ENCODE measurements at regions not wholly inside any gene's neighbourhood (a gene's known extent, or its start where the extent isn't known, plus 50 kb on each side); places are given as distances from the start of the nearest gene placed in this dataset.

DNA sequence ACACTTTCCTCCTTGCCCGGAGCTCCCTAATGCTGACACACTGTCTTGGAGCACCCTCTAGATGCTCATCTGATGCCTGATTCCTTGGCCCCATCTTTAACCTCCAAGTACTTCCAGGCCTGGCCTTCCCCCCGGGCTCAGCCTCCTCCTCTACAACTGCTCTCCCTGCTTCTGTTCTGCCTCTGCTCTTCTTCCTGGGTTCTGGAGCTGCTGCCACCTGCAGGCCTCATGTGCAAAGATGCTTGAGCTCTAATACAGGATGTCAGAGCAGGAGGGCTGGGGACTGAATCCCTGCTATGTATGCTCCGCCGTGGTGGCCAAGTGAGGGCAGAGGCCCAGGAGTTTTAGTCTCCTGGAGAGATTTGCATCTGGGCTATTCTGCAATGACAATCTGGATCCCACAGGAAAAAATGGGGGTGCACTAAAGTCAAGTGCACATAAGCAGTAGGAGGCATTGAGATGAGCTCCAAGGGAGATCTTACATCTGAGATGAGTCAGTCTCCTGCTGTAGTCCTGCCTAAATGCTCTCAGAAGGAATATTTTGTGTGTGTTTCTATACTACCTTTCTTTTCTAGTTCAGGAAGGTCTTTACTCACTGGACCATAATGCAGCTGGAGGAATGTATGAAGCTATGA is 296.3 kb downstream of the UACA start (continued):
- TF ChIP-seq, protein P1, sequence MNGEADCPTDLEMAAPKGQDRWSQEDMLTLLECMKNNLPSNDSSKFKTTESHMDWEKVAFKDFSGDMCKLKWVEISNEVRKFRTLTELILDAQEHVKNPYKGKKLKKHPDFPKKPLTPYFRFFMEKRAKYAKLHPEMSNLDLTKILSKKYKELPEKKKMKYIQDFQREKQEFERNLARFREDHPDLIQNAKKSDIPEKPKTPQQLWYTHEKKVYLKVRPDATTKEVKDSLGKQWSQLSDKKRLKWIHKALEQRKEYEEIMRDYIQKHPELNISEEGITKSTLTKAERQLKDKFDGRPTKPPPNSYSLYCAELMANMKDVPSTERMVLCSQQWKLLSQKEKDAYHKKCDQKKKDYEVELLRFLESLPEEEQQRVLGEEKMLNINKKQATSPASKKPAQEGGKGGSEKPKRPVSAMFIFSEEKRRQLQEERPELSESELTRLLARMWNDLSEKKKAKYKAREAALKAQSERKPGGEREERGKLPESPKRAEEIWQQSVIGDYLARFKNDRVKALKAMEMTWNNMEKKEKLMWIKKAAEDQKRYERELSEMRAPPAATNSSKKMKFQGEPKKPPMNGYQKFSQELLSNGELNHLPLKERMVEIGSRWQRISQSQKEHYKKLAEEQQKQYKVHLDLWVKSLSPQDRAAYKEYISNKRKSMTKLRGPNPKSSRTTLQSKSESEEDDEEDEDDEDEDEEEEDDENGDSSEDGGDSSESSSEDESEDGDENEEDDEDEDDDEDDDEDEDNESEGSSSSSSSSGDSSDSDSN (IDR thresholded peaks at IDR 0.05; ENCODE audit: borderline replicate concordance in 1 of 2, low read depth in 2 of 2, low read length in 2 of 2): 0 out of 4 replicates have a peak, but pooled peaks of 1 of the 2 experiments have one; percentile 29
- TF ChIP-seq SREBF1 (IDR thresholded peaks at IDR 0.05; ENCODE audit: borderline replicate concordance, low read depth, low read length): no peak
- no peak for TF ChIP-seq VEZF1 (CRISPR knock-in tag; IDR thresholded peaks at IDR 0.05)
- no peak for TF ChIP-seq NONO (IDR thresholded peaks at IDR 0.05; ENCODE audit: low read depth in 2 of 2, low read length in 1 of 2)
- no peak for TF ChIP-seq ZNF511 (CRISPR knock-in tag; IDR thresholded peaks at IDR 0.05)
- TF ChIP-seq SMAD1 (IDR thresholded peaks at IDR 0.05; ENCODE audit: low read depth, low read length, partially characterized antibody): no peak
- TF ChIP-seq ZNF696 (CRISPR knock-in tag; conservative IDR thresholded peaks at IDR 0.05): no peak
- TF ChIP-seq, protein P2, sequence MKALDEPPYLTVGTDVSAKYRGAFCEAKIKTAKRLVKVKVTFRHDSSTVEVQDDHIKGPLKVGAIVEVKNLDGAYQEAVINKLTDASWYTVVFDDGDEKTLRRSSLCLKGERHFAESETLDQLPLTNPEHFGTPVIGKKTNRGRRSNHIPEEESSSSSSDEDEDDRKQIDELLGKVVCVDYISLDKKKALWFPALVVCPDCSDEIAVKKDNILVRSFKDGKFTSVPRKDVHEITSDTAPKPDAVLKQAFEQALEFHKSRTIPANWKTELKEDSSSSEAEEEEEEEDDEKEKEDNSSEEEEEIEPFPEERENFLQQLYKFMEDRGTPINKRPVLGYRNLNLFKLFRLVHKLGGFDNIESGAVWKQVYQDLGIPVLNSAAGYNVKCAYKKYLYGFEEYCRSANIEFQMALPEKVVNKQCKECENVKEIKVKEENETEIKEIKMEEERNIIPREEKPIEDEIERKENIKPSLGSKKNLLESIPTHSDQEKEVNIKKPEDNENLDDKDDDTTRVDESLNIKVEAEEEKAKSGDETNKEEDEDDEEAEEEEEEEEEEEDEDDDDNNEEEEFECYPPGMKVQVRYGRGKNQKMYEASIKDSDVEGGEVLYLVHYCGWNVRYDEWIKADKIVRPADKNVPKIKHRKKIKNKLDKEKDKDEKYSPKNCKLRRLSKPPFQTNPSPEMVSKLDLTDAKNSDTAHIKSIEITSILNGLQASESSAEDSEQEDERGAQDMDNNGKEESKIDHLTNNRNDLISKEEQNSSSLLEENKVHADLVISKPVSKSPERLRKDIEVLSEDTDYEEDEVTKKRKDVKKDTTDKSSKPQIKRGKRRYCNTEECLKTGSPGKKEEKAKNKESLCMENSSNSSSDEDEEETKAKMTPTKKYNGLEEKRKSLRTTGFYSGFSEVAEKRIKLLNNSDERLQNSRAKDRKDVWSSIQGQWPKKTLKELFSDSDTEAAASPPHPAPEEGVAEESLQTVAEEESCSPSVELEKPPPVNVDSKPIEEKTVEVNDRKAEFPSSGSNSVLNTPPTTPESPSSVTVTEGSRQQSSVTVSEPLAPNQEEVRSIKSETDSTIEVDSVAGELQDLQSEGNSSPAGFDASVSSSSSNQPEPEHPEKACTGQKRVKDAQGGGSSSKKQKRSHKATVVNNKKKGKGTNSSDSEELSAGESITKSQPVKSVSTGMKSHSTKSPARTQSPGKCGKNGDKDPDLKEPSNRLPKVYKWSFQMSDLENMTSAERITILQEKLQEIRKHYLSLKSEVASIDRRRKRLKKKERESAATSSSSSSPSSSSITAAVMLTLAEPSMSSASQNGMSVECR (CRISPR knock-in tag; IDR thresholded peaks at IDR 0.05): no peak
- TF ChIP-seq NRF1 (conservative IDR thresholded peaks at IDR 0.05 in 1 of 2, IDR thresholded peaks at IDR 0.05 in 1 of 2): no peak
- TF ChIP-seq RCOR1 (IDR thresholded peaks at IDR 0.05; ENCODE audit: borderline replicate concordance in 1 of 2, low read depth in 2 of 2, low read length in 2 of 2): peak in 1 of 2 experiments; percentile 62; a peak in 2 of 4 replicates
- no peak for TF ChIP-seq HIVEP1 (CRISPR knock-in tag; IDR thresholded peaks at IDR 0.05)
- TF ChIP-seq CEBPG (CRISPR knock-in tag; IDR thresholded peaks at IDR 0.05): no peak
- no peak for TF ChIP-seq CEBPG (tag; conservative IDR thresholded peaks at IDR 0.05 in 1 of 2, IDR thresholded peaks at IDR 0.05 in 1 of 2)
- TF ChIP-seq BRF1 (IDR thresholded peaks at IDR 0.05; ENCODE audit: borderline replicate concordance, extremely low read depth, insufficient read length): no peak
- TF ChIP-seq PHF8 (IDR thresholded peaks at IDR 0.05; ENCODE audit: borderline replicate concordance, low read length): no peak
- TF ChIP-seq LCOR (CRISPR knock-in tag; IDR thresholded peaks at IDR 0.05): no peak
- TF ChIP-seq CC2D1A (IDR thresholded peaks at IDR 0.05): 0 out of 2 replicates have a peak, but pooled peaks have one; percentile 15
